ENCODE measurements at regions not wholly inside any gene's neighbourhood (a gene's known extent, or its start where the extent isn't known, plus 50 kb on each side); places are given as distances from the start of the nearest gene placed in this dataset.
"Not testable (repeated sequence)": the region's sequence is repeated elsewhere in the genome, so short reads cannot be mapped to it uniquely, and the experiment has no call there.

DNA sequence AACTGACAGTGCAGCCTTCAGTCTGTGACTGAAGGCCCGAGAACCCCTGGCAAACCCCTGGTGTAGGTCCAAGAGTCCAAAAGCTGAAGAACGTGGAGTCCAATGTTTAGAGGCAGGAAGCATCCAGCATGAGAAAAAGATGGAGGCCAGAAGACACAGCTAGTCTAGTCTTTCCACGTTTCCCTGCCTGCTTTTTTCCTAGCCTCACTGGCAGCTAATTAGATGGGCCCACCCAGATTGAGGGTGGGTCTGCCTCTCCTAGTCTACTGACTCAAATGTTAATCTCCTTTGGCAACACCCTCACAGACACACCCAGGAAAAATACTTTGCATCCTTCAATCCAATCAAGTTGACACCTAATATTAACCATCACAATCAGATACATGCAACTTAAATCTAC is 87.8 kb downstream of the TENT5D start:
- H2BK5ac ChIP-seq (ENCODE audit: low read depth, low read length, poor library complexity, severe bottlenecking); H3K14ac ChIP-seq (ENCODE audit: low read length in 2 of 2); H3K4me1 ChIP-seq (ENCODE audit: control insufficient read depth, insufficient read depth, low read depth, low read length); H4K91ac ChIP-seq (ENCODE audit: low read length); H3K27ac ChIP-seq (ENCODE audit: low read length, poor library complexity, severe bottlenecking); H3K27me3 ChIP-seq (ENCODE audit: control insufficient read depth in 1 of 2, insufficient read depth in 1 of 2, low read length in 2 of 2); DNase-seq; H3K9me3 ChIP-seq (ENCODE audit: control insufficient read depth, low read length); H2AK5ac ChIP-seq (ENCODE audit: low read length, severe bottlenecking); H3K79me1 ChIP-seq (replicated peaks; ENCODE audit: low read length, poor library complexity, severe bottlenecking); H2BK12ac ChIP-seq (ENCODE audit: low read length in 2 of 2); H3K36me3 ChIP-seq (ENCODE audit: control insufficient read depth in 1 of 2, insufficient read depth in 2 of 2, low read depth in 1 of 2, low read length in 2 of 2); H3K18ac ChIP-seq (ENCODE audit: low read depth in 1 of 2, low read length in 2 of 2); H3K4me3 ChIP-seq (ENCODE audit: insufficient read depth in 1 of 2, low read depth in 1 of 2, low read length in 2 of 2); H2BK15ac ChIP-seq (ENCODE audit: low read depth, poor library complexity, severe bottlenecking); H4K8ac ChIP-seq (ENCODE audit: low read length); H2AFZ ChIP-seq (ENCODE audit: low read depth, low read length); H3K9ac ChIP-seq (ENCODE audit: low read length); H3K4me2 ChIP-seq (ENCODE audit: low read length, poor library complexity, severe bottlenecking); H3K23ac ChIP-seq (ENCODE audit: low read length in 2 of 2); H3K4ac ChIP-seq (ENCODE audit: low read depth in 1 of 2, low read length in 2 of 2); H2BK120ac ChIP-seq (ENCODE audit: low read depth, low read length): not testable (repeated sequence)
- WGBS, result 86% methylated on average over 3 of the region's 3 CpGs

DNA sequence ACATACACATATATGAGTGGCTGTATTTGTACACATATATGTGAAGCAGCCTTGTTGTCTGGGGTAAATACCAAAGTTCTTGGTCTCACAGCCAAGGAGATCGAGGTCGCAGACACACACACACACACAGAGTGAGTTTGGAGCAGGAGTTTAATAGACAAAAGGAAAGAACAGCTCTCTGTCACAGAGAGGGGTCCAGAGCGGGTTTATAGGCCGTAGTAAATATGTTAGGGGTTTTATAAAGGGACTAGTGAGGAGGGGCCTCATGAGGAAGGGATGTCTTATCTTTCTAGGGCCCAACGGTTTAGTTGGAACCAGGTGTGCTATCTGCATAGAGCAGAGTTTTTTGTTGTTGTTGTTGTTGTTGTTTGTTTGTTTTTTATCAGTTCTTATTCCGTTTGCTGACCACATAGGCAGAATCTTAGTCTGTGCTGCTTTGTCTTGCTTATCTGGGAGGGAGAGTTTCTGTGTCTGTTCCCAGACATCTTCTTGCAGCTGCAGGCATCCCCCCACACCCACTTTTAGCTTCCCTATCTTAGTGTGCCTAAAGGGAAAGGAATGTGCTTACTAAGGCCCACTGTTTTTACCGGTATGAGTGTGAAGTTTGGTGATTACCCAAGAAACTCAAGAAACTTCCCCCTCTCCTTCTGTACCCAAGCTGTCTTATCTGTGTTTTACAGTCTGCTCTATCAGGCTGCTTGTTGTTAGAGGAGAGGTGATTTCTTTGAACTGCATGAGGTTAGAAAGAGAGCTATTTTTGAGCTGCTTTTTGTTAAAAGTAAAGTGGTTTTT is 91.9 kb downstream of the TENT5D start:
- H2BK12ac ChIP-seq (ENCODE audit: low read length in 2 of 2), result no peak overlapping the region
- H2AK5ac ChIP-seq (ENCODE audit: low read length, severe bottlenecking), result no peak overlapping the region
- H3K23ac ChIP-seq (ENCODE audit: low read length in 2 of 2), result no peak overlapping the region
- 52% methylated on average over 5 of the region's 7 CpGs for WGBS
- no peaks in the 10 kb centered on the region for H3K27me3 ChIP-seq (ENCODE audit: control insufficient read depth in 1 of 2, insufficient read depth in 1 of 2, low read length in 2 of 2)
- H4K8ac ChIP-seq (ENCODE audit: low read length), result no peak overlapping the region
- no peak overlapping the region for H3K9ac ChIP-seq (ENCODE audit: low read length)
- no peak overlapping the region for H2AFZ ChIP-seq (ENCODE audit: low read depth, low read length)
- DNase-seq, result peak; percentile 22
- H4K91ac ChIP-seq (ENCODE audit: low read length), result no peak overlapping the region
- H2BK120ac ChIP-seq (ENCODE audit: low read depth, low read length), result no peak overlapping the region
- H2BK15ac ChIP-seq (ENCODE audit: low read depth, poor library complexity, severe bottlenecking), result no peak overlapping the region
- no peak overlapping the region for H3K4ac ChIP-seq (ENCODE audit: low read depth in 1 of 2, low read length in 2 of 2)
- no peak overlapping the region for H3K18ac ChIP-seq (ENCODE audit: low read depth in 1 of 2, low read length in 2 of 2)
- H3K4me3 ChIP-seq (ENCODE audit: insufficient read depth in 1 of 2, low read depth in 1 of 2, low read length in 2 of 2), result no peak overlapping the region
- H3K36me3 ChIP-seq (ENCODE audit: control insufficient read depth in 1 of 2, insufficient read depth in 2 of 2, low read depth in 1 of 2, low read length in 2 of 2), result no peaks in the 10 kb centered on the region
- peaks cover 5% of the 10 kb centered on the region for H3K9me3 ChIP-seq (ENCODE audit: control insufficient read depth, low read length)
- H3K4me2 ChIP-seq (ENCODE audit: low read length, poor library complexity, severe bottlenecking), result no peak overlapping the region
- no peak overlapping the region for H3K27ac ChIP-seq (ENCODE audit: low read length, poor library complexity, severe bottlenecking)
- H3K14ac ChIP-seq (ENCODE audit: low read length in 2 of 2), result no peak overlapping the region
- H3K79me1 ChIP-seq (replicated peaks; ENCODE audit: low read length, poor library complexity, severe bottlenecking), result no peaks in the 10 kb centered on the region
- H3K4me1 ChIP-seq (ENCODE audit: control insufficient read depth, insufficient read depth, low read depth, low read length), result no peaks in the 10 kb centered on the region
- no peak overlapping the region for H2BK5ac ChIP-seq (ENCODE audit: low read depth, low read length, poor library complexity, severe bottlenecking)

- Histone ChIP-seq H3K9me3 (ENCODE audit: control insufficient read depth, low read length) (no peaks in the 10 kb centered on the region), H3K18ac (ENCODE audit: low read depth in 1 of 2, low read length in 2 of 2) (no peak overlapping the region), H4K8ac (ENCODE audit: low read length) (no peak overlapping the region), H3K14ac (ENCODE audit: low read length in 2 of 2) (no peak overlapping the region), H2AK5ac (ENCODE audit: low read length, severe bottlenecking) (no peak overlapping the region), H3K27me3 (ENCODE audit: control insufficient read depth in 1 of 2, insufficient read depth in 1 of 2, low read length in 2 of 2) (no peaks in the 10 kb centered on the region), H3K4me2 (ENCODE audit: low read length, poor library complexity, severe bottlenecking) (no peak overlapping the region), H3K4me1 (ENCODE audit: control insufficient read depth, insufficient read depth, low read depth, low read length) (no peaks in the 10 kb centered on the region), H2AFZ (ENCODE audit: low read depth, low read length) (no peak overlapping the region), H2BK120ac (ENCODE audit: low read depth, low read length) (no peak overlapping the region), H3K23ac (ENCODE audit: low read length in 2 of 2) (no peak overlapping the region), H4K91ac (ENCODE audit: low read length) (no peak overlapping the region), H3K4me3 (ENCODE audit: insufficient read depth in 1 of 2, low read depth in 1 of 2, low read length in 2 of 2) (no peak overlapping the region), H3K79me1 (replicated peaks; ENCODE audit: low read length, poor library complexity, severe bottlenecking) (no peaks in the 10 kb centered on the region), H2BK5ac (ENCODE audit: low read depth, low read length, poor library complexity, severe bottlenecking) (no peak overlapping the region), H2BK12ac (ENCODE audit: low read length in 2 of 2) (no peak overlapping the region), H2BK15ac (ENCODE audit: low read depth, poor library complexity, severe bottlenecking) (no peak overlapping the region), H3K9ac (ENCODE audit: low read length) (no peak overlapping the region), H3K36me3 (ENCODE audit: control insufficient read depth in 1 of 2, insufficient read depth in 2 of 2, low read depth in 1 of 2, low read length in 2 of 2) (no peaks in the 10 kb centered on the region), H3K4ac (ENCODE audit: low read depth in 1 of 2, low read length in 2 of 2) (no peak overlapping the region), H3K27ac (ENCODE audit: low read length, poor library complexity, severe bottlenecking) (no peak overlapping the region)
- WGBS, result 57% methylated on average over 4 of the region's 4 CpGs
- DNase-seq, result no peak
Measured at GRCh38 chrX:80512924-80513323, 92.7 kb downstream of the TENT5D start.

DNA sequence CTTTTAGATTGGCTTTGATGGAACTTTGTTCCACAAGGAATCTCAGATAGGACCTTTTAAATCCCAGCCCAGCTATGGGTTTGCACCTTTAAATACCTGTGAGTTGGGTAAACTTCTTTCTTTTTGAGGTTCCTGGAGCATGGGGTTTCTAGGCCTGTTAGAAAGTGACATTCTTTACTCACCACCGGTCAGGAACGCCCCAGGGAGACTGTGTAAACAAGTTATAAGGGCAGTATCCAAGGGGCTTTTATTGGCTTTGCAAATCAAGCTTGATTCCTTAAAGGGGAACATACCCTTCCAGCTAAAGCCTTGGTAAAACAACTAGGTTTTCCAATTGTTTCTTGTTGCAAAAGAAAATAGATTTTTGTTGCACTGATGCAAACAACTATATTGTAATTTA is 93.4 kb downstream of the TENT5D start:
- H3K4me1 ChIP-seq (ENCODE audit: control insufficient read depth, insufficient read depth, low read depth, low read length), result no peaks in the 10 kb centered on the region
- H2BK12ac ChIP-seq (ENCODE audit: low read length in 2 of 2), result no peak overlapping the region
- no peak for DNase-seq
- no peak overlapping the region for H3K9ac ChIP-seq (ENCODE audit: low read length)
- no peak overlapping the region for H2BK15ac ChIP-seq (ENCODE audit: low read depth, poor library complexity, severe bottlenecking)
- H3K27me3 ChIP-seq (ENCODE audit: control insufficient read depth in 1 of 2, insufficient read depth in 1 of 2, low read length in 2 of 2), result no peaks in the 10 kb centered on the region
- no peaks in the 10 kb centered on the region for H3K36me3 ChIP-seq (ENCODE audit: control insufficient read depth in 1 of 2, insufficient read depth in 2 of 2, low read depth in 1 of 2, low read length in 2 of 2)
- H2AK5ac ChIP-seq (ENCODE audit: low read length, severe bottlenecking), result no peak overlapping the region
- no peaks in the 10 kb centered on the region for H3K79me1 ChIP-seq (replicated peaks; ENCODE audit: low read length, poor library complexity, severe bottlenecking)
- no peak overlapping the region for H3K14ac ChIP-seq (ENCODE audit: low read length in 2 of 2)
- H2AFZ ChIP-seq (ENCODE audit: low read depth, low read length), result no peak overlapping the region
- H3K4me2 ChIP-seq (ENCODE audit: low read length, poor library complexity, severe bottlenecking), result no peak overlapping the region
- no peaks in the 10 kb centered on the region for H3K9me3 ChIP-seq (ENCODE audit: control insufficient read depth, low read length)
- no peak overlapping the region for H3K4me3 ChIP-seq (ENCODE audit: insufficient read depth in 1 of 2, low read depth in 1 of 2, low read length in 2 of 2)
- no peak overlapping the region for H2BK120ac ChIP-seq (ENCODE audit: low read depth, low read length)
- H3K4ac ChIP-seq (ENCODE audit: low read depth in 1 of 2, low read length in 2 of 2), result no peak overlapping the region
- no peak overlapping the region for H3K18ac ChIP-seq (ENCODE audit: low read depth in 1 of 2, low read length in 2 of 2)
- no peak overlapping the region for H4K91ac ChIP-seq (ENCODE audit: low read length)
- WGBS, result no CpG with 5 or more reads among the region's 2 CpGs
- H4K8ac ChIP-seq (ENCODE audit: low read length), result no peak overlapping the region
- no peak overlapping the region for H3K27ac ChIP-seq (ENCODE audit: low read length, poor library complexity, severe bottlenecking)
- no peak overlapping the region for H2BK5ac ChIP-seq (ENCODE audit: low read depth, low read length, poor library complexity, severe bottlenecking)
- H3K23ac ChIP-seq (ENCODE audit: low read length in 2 of 2), result no peak overlapping the region
